ENCODE measurements at regions not wholly inside any gene's neighbourhood (a gene's known extent, or its start where the extent isn't known, plus 50 kb on each side); places are given as distances from the start of the nearest gene placed in this dataset.

DNA sequence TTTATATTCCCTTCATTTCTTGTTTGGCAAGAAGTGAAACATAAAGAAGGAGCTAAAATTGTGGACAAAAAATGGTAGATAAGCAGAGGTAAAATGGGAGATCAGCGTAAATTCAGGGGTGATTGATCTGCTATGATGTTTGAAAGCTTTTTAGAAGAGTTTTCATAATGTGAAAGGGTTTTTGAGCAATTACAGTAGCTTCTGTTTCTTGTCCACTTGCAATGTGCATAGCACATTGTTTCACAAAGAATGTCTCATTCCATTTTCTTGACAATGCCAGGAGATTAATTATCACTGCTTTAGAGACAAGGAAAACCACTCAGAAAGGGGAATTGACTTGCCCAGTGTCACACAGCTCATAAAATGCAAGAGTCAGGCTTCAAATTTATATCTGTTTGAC lies 65.9 kb upstream of the PLPPR4 start:
- H3K27me3 ChIP-seq (replicated peaks), result no peaks in the 10 kb centered on the region
- no peaks in the 10 kb centered on the region for H3K36me3 ChIP-seq (replicated peaks)
- in situ Hi-C loops (cut with HindIII; ENCODE audit: low pct_ligation_motif_present, low sequenced_read_pairs), result no loop called here
- TF ChIP-seq, protein P1, sequence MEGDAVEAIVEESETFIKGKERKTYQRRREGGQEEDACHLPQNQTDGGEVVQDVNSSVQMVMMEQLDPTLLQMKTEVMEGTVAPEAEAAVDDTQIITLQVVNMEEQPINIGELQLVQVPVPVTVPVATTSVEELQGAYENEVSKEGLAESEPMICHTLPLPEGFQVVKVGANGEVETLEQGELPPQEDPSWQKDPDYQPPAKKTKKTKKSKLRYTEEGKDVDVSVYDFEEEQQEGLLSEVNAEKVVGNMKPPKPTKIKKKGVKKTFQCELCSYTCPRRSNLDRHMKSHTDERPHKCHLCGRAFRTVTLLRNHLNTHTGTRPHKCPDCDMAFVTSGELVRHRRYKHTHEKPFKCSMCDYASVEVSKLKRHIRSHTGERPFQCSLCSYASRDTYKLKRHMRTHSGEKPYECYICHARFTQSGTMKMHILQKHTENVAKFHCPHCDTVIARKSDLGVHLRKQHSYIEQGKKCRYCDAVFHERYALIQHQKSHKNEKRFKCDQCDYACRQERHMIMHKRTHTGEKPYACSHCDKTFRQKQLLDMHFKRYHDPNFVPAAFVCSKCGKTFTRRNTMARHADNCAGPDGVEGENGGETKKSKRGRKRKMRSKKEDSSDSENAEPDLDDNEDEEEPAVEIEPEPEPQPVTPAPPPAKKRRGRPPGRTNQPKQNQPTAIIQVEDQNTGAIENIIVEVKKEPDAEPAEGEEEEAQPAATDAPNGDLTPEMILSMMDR (IDR thresholded peaks at IDR 0.05; ENCODE audit: low read depth, low read length, missing control alignments), result no peak
- no peak overlapping the region for H3K4me3 ChIP-seq (ENCODE audit: low read depth, low read length)
- no peak overlapping the region for H3K27ac ChIP-seq
- no peak for DNase-seq

DNA sequence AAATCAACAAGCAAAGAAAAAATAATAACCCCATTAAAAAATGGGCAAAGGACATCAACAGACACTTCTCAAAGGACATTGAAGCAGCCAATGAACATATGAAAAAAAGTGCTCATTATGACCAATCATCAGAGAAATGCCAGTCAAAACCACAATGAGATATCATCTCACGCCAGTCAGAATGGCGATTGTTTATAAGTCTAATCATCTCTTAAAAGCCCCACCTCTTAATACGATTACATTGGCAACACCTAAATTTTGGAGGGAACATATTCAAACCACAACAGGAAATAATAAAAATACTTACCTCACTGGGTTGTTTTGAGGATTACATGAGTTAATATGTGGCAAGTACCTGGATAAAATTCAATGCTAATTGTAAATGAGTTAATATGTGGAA lies 57.1 kb upstream of the PLPPR4 start:
- Histone ChIP-seq H3K36me3 (replicated peaks) (no peaks in the 10 kb centered on the region), H3K4me3 (ENCODE audit: low read depth, low read length) (no peak overlapping the region), H3K27me3 (replicated peaks) (no peaks in the 10 kb centered on the region), H3K27ac (no peak overlapping the region)
- no peak for DNase-seq
- in situ Hi-C loops (cut with HindIII; ENCODE audit: low pct_ligation_motif_present, low sequenced_read_pairs), result no loop called here
- TF ChIP-seq, protein P1 (IDR thresholded peaks at IDR 0.05; ENCODE audit: low read depth, low read length, missing control alignments), result no peak

Data from brain microvascular endothelial cell (primary cell).